GM19238 (cell line): ENCODE measurements at regions not wholly inside any gene's neighbourhood (a gene's known extent, or its start where the extent isn't known, plus 50 kb on each side); places are given as distances from the start of the nearest gene placed in this dataset.

Experiments used
- DNase-seq: peaks from one replicate; pipeline ENCODE4 v3.0.0; 2011; ENCODE audit warnings: low spot score; ENCODE audit not compliant: insufficient read length

DNA sequence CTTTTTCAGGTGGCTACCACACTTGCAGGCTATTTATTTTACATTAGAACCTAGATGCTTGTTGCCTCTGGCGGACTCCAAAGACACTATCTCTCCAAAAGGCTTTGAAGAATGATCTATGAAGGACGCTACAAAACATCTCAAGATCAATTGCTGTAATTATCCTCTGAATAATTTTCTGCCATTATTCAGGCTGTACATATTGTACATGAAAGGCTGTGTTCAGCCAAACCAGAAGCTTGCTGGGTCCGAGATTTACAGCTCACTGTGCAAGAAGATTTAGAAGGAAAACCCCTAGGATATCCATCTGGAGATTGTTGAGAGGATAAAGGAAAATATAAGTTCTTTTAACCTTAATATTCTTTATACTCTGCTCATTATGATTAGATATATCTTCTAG lies 523.6 kb upstream of the PLXNA2 start:
- no peak for DNase-seq

DNA sequence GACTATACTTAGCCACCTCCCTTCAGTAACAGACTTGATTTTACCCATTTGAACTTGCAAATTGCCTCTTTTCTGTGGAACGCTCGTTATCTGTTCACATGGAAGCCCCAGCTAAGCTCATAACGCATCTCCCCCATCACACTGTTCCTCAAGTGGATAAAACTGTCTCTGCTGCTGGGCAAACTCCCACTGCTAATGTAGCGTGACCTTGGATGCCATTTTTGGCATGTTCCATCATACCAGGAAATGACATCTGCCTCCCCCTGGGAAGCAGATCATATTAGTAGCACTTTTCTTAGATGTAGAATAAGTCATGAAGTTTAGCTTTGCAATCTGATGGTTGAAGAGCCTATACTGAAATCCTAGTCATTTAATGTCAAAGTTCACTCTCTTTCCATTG lies 528.7 kb upstream of the PLXNA2 start:
- no peak for DNase-seq

DNA sequence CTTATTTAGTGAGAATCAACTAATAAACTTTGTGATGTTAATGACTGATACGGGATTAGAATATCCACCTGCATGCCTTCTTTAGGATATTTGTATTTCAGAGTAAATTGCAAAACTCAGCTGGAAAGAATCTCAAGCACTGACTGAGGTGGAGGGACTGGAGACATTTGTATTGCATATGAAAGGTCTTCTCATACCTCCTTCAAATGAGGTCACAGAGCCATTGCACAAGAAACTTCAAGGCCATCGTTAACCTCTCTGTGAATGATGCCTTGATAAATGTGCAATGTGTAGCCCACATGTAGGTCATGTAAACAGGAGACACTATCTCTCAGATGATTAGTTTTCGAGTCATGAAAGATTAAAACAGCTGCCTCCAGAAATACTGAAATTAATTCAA lies 531.7 kb upstream of the PLXNA2 start:
- no peak for DNase-seq

DNA sequence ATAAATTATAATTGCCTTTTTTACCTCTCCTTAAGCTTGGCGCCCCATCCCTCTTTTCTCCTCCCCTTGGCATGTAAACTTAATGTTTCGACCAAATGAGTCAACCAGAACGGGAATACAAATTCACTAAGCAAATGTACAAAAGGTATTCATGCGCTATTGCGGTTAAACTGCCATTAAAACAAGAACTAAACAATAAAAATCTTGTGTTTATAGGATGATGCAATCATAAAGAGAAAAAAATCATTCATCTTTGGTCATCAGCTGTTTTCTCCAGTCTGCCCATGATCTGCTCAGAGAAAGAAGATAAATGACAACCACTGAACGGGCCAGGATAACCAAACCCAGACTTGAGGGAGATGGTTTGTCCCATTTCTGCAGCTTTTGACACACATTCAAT lies 534.2 kb upstream of the PLXNA2 start:
- DNase-seq = no peak

DNA sequence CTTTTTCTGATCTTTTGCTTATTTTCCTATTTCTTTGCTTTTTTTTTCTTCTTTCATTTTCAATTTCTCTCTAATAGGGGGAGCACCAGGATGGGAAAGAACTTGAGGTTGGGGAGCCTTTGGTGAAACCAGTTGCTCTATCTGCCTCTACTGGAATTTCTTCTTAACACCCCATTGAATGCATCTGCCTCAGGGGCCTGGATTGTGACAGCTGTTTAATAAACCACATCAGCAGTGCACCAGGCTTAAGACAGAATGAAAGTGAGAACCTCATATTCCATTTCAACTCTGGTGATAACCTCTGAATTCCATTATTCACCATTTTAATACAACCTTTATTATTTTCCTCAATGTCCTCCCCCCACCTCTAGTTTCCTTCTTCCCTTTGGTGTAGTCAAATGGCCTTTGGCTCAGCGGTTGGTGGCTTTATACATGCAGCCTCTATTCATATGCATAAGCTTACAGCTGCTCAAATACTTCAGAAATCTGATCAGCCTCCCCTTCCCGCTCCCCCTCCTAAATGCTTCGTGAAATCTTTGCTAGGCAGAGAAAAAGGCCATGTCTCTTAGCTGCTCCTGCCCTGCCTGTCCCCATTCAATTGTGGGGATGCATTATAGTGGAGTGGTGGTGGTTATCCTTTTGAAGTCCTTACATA lies 537.3 kb upstream of the PLXNA2 start:
- DNase-seq = no peak

DNA sequence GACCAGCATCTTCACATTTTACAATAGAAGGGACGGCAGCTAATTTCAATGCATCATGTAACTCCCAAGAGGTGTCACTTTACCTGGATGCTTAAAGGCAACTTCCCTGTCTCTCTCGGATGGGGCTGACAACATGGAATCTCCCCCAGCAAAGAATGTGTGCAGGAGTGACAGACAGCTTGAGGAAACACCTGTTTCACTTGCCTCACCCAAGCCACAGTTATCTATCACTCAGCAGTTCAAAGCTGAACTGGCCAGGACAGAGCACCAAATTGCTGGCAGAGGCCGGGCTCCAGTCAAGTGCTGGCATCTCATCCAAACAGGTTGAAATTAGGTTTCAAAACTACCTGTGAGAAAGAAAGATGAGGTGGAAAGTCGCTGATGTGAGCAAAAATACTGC lies 538.0 kb upstream of the PLXNA2 start:
- no peak for DNase-seq

DNA sequence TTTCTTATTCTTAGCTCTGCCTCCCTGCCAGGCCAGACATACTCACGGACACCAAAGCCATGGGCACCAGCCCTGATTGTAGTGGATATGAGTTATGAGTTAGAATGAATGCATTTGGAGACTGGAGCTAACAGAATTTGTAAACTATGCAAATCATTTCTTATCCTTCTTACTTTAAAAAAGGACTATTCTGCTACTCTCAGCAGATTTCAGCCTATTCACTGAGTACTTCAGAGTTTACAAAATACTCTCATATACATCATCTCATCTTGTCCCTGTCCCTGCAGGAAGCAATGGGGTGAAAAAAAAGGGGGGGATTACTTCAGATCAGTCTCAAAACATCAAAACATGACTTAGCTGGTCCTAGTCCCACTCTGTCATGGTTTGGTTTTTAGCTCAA lies 541.4 kb upstream of the PLXNA2 start:
- DNase-seq = no peak

DNA sequence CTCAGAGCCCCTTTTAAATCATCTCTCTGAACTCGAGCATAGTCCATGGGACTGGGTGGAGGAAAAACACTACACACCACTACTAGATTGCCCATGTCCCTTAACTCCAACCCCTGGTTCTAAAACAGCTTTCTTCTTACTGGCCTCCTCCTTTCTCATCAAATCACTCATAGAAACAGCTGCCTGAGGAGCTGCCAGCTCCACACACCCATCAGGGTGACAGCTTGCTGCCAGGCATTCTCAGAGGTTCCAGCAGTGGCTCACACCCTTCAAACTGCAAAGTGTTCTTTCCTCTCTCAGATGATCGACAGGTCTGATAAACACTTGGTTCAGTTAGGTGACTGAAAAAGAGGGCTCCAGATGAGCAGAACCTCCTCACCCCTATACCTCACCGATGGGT lies 543.0 kb upstream of the PLXNA2 start:
- no peak for DNase-seq

DNA sequence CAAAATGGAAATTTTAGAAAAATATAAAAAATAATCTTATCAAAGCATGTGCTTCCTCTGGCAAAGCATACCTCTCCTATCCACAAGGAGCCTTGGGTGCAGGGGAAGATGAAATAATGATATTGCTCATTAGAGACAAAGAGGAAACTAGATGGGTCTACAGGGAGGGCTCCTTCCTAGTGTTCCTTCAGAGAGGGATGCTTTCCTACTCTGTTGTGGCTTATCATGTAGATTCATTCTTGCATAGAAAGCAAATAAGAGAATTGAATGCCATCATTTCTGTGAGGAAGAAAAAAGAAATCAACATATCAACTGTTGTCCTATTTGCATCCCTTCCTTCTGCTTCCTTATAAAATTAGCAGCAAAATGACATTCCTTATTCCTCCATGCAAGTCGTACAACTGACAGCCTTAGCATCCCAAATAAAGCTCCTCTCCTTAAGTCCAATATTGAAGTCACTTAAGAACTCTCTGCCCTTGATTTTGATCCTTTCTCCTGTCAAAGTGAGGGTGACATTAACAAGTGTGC lies 543.9 kb upstream of the PLXNA2 start:
- no peak for DNase-seq

DNA sequence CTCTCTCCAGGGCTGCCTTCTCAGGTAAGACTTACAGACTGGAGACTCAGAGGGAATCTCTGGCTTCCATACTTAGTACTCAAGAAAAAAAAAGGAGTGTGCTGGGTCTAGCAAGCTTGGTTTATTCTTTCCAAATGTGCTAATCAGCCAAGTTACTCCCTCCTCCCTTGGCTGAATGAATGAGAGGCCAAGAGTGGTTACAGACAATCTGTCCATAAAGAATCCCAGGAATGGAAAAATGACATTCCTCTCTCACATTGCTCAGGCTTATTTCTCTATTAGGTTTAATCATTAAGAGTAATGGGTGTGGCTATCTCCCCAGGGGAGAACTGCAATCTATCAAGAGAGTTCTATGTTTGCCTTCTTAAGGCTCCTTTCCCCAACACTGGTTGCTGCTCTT lies 547.3 kb upstream of the PLXNA2 start:
- DNase-seq = no peak

DNA sequence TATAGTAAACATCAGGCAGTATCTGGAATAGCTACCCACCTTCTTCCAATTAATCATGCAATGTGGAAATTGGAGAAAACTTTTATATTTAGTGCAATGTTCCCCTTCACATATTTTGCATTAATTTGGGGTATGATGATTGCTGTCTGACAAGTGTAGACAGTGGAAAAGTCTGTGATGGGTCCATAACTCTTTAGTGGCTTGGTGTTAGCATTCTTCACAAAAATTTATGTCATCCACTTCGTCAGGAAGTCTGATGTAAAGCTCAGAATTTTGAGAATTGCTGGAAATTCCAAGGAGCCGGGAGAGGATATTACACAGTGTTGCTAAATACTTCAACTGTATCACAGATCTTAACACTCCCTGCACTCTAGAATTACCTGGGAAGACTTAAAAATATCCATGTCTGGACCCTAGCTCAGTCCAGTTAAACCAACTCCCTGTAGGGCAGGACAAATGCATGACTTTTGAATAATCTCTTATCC lies 549.7 kb upstream of the PLXNA2 start:
- DNase-seq = no peak

DNA sequence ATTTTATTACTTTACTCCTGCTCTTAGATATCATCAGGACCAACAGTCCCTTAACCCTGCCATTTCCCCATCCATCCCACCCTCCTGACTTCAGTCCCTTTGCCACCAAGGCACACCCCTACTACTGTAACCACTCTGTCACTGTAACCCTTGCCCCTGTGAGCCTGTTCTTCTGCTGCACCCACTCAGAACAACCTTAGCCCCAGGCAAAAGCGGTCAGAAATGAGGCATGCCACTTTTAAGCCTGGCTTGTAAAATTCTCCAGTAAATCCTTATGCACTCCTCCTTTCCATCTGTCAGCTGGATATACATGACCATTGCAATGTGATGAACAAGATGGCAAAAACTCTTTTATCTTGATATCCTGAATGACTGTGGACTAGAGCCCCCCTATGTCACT lies 555.0 kb upstream of the PLXNA2 start:
- DNase-seq = no peak

DNA sequence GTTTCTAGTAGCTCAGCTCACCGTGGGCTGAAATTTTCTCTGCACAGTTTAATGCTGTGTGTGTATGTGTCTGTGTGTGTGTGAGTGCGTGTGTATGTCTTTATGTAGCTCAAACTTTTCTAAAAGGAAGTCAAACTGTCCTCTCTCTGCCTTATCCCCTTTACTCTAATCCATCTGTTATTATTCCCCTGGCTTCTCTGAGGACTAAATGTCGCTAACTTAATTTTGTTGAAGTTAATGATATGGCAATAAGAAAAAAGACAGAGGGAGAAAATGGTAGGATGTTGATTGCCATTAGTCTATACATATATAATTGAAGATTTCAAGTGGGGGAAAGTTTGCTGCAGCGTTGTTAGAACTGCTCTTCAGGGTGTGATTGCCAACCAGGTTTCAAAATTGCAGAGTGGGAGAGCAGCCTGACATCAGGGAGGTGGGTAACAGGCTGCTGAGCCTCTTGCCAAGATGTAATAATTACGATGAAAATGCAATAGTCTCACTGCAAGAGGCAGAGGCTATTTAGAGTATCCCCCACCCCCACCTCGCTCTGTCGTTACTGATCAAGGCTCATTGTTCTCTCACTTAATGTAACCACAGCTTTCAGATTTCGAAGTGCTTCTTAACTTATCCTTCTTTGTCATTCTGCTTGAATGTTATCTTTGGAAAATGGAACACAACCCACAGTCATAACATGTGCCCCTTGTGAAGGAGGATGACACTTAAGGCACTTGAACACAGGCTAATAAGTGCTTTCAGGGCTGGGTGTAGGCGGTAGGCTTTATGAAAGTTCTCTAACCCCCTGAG lies 559.0 kb upstream of the PLXNA2 start:
- DNase-seq = no peak

DNA sequence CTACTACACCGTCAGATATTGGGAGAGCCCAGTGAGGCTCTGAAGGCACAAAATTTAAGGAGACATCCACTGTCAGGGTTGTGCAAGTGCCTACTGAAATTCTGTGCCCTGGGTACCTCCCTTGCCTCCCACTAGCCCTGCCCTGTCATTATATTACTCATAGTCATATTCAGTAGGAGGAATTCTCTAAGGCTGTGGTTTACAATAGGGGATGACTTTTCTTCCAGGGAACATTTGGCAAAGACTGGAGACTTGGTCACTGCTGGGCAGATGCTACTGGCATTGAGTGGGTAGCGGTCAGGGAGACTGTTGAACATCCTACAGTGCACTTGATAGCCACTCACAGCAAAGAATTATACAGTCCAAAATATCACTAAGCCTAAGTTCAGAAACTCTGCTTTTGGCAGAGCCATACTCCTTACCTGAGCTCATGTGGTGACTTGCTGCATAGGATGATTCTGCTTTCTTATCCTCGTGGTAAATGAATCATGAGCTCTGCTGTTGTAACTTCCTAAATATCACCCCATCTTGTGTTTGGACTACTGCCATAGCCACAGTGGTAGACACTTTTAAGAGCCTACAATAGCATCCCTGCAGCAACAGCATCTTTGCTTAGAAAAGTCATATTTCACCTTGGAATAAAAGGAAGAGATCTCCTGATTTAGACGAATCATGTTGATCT lies 563.4 kb upstream of the PLXNA2 start:
- DNase-seq = no peak

DNA sequence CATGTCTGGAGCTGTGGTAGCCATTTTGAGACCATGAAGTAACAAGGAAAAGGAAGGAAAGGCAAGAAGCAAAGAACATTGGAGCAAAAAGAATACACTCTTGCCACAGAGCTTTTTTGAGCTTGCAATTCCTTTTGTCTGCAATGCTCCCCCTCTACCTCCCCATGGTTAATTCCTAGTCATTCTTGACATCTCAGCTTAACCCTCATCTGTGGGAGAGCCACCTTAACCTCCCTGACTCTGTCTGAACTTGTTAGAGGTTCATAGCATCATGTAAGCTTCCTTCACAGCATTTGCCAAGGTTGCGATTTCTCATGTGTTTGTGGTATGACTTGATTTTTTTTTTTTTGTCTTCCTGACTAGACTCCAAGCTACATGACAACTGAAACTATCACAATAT lies 564.1 kb upstream of the PLXNA2 start:
- no peak for DNase-seq

DNA sequence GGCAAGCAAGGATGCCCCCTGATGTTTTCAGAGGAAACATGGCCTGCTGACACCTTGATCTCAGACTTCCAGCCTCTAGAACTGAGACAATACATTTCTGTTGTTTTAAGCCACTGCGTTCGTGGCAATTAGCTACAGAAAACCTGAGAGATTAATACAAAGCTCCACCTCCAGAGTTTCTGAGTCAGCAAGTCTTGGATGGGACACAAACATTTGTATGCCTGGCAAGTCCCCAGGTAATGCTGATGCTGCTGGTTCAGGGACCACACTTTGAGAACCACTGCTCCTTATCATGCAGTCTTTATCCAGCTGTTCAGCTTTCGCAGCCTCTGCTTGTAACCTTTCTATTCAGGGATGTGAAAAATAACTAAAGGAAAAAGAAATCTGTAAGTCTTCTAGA lies 565.7 kb upstream of the PLXNA2 start:
- no peak for DNase-seq

DNA sequence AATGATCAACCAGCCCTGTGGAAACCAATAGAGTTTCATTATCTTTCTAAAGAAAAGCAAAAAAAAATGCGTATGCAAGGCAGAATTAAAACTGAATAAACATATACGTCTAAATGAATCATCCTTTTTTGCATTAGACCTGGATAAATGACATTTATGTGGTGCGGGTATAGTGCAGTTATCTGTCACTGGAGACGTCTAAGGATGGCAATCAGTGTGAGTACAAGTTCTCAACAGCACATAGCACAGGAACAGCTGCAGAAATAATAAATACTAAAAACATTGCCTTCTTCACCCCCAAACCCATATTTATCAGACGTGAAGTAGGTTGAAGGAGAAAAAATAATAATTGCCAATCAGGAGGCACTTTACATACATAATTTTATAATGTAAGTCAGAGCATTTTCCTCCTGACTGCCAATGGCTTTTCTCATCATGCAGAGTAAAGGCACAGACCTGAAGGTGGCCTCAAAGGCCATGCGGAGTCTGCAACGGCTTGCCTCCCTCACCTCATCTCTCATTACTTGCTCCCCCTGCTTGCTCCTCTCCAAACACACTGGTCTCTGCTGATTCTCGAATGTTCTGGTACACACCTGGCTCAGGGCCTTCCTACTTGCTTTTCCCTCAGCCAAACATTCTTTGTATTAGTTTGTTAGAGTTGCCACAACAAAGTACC lies 574.7 kb upstream of the PLXNA2 start:
- no peak for DNase-seq

DNA sequence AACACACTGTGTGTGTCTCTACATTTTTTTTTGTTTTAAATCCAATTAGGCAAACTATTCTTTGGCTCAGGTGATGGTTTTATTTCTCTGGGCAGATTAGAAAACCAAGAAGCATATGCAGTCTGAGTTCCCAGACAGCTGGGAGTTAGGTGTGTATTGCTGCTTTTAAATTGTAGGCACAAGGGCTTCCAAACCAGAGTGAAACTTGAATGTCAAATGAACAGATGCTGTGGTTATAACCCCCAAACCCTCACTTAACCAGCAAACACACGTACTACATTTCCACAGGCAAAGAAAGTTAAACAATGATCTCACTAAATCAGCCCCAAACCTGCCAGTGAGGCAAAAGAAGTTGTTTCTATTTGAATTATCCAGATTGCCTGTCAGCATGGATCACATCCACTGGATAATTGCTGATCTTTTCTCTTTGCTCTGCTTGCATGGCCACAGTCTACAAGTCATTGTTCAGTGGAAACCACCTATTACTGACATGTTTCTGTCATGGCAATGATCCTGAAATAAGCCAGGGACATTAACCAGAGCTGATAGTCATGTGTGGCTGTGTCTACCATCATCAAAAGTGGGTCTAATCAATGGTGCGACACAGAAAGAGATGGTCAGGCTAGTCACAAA lies 576.5 kb upstream of the PLXNA2 start:
- no peak for DNase-seq

DNA sequence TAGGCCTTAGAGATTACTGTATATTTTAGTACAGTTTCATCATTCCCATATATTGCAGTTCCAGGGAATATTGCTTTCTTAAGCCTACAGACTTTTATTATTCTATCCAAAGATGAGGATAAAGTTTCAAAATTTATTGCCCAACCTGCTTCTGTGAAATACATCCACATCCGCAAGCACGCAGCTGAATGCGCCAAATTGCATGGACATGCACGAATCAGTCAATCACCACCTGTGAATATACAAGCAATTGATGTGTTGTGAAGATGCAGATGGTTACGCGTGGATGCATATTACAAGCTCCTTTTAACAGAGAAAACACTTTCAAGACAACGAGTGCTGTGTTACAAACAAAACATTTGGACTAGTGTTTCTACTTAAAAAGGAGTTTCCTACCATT lies 577.8 kb upstream of the PLXNA2 start:
- no peak for DNase-seq

DNA sequence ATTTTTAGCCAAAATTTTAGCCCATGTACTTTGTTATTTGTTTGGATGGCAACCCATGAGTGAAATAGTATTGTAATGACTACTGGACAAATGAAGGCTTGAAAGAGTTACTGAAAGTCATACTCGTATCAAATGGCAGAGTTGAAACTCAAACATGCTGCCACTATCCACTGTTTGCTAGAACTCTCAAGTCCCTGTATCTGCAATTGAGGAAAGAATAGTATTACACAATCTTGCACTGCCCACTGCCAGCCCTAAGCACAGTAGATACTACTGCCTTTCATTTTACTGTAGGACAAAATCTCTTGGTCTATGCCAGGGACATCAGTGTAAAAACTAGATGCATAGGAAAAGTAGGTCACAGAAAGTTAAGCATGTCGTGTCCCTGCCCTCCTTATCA lies 581.1 kb upstream of the PLXNA2 start:
- DNase-seq = no peak

DNA sequence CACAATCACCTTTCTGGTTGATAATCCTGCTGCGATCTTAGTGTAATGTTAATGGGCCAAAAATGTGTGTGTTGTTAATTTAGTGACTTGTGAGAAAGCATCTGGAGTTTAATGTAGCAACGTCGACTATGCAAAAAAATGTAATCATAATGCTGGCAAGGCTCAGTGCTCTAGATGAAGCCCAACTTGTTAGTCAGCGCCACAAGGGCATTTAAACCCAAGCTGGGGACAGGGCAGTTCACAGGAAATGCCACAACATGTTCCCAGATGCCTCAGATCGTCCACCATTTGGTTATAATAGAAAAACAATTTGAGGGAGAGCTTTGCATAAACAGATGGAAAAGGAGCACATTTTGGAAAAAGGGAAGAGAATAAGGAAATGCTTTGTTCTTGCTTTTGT lies 585.4 kb upstream of the PLXNA2 start:
- no peak for DNase-seq
